ENCODE measurements at regions not wholly inside any gene's neighbourhood (a gene's known extent, or its start where the extent isn't known, plus 50 kb on each side); places are given as distances from the start of the nearest gene placed in this dataset.

- no peaks in the 10 kb centered on the region for H3K36me3 ChIP-seq (ENCODE audit: control insufficient read depth in 1 of 2, insufficient read depth in 2 of 2, low read length in 2 of 2)
- H3K4me1 ChIP-seq (ENCODE audit: control insufficient read depth in 1 of 2, insufficient read depth in 2 of 2, low read length in 2 of 2), result no peaks in the 10 kb centered on the region
- CTCF ChIA-PET, result no interaction called here
- RAD21 ChIA-PET (ENCODE audit: low non-redundant PET in 1 of 2, low total read pairs in 2 of 2, uncharacterized antibody in 2 of 2, unreplicated experiment in 2 of 2), result no interaction called here
- no peaks in the 10 kb centered on the region for H3K9me2 ChIP-seq (ENCODE audit: insufficient read depth)
- H3K9ac ChIP-seq (ENCODE audit: low read length), result no peak overlapping the region
- BruUV-seq (replicated peaks), result no TSS peak
- H3K9me3 ChIP-seq (ENCODE audit: control insufficient read depth in 1 of 2, insufficient read depth in 1 of 2, low read depth in 1 of 2, low read length in 2 of 2), result peaks cover 0 to 9% of the 10 kb centered on the region in 2 experiments; a peak in 2 of 4 replicates
- H3K79me2 ChIP-seq (ENCODE audit: insufficient read depth, low read length), result no peaks in the 10 kb centered on the region
- H4K20me1 ChIP-seq (ENCODE audit: insufficient read depth), result no peaks in the 10 kb centered on the region
- intact Hi-C loops (cut with micrococcal nuclease), result no loop called here
- ATAC-seq (no peak), DNase-seq (ENCODE audit: low read depth, low spot score) (no peak)
- H3K4me3 ChIP-seq (replicated peaks in 1 of 2; ENCODE audit: low read depth in 1 of 2, low read length in 2 of 2), result no peak overlapping the region
- no peak overlapping the region for H3K27ac ChIP-seq (ENCODE audit: low read depth, low read length)
- H2AFZ ChIP-seq (ENCODE audit: low read depth, low read length, poor library complexity, severe bottlenecking), result no peak overlapping the region
- POLR2A ChIA-PET, result no interaction called here
- H3K27me3 ChIP-seq (ENCODE audit: insufficient read depth, low read length), result no peaks in the 10 kb centered on the region
- H3K4me2 ChIP-seq (ENCODE audit: low read length), result no peak overlapping the region
- TF ChIP-seq ELF1 (IDR thresholded peaks at IDR 0.05; ENCODE audit: borderline replicate concordance, low read depth), result no peak
- TF ChIP-seq POLR2A (IDR thresholded peaks at IDR 0.05; ENCODE audit: borderline replicate concordance, extremely low read depth, insufficient read depth, insufficient read length), result no peak
- no peak for TF ChIP-seq SIN3A (IDR thresholded peaks at IDR 0.05; ENCODE audit: low read depth)
Measured at GRCh38 chr5:155905364-155905763, 421.6 kb upstream of the SGCD start.

- no peak overlapping the region for H3K4me3 ChIP-seq (replicated peaks in 1 of 2; ENCODE audit: low read depth in 1 of 2, low read length in 2 of 2)
- no peaks in the 10 kb centered on the region for H3K79me2 ChIP-seq (ENCODE audit: insufficient read depth, low read length)
- H3K9me2 ChIP-seq (ENCODE audit: insufficient read depth), result no peaks in the 10 kb centered on the region
- no peaks in the 10 kb centered on the region for H4K20me1 ChIP-seq (ENCODE audit: insufficient read depth)
- RAD21 ChIA-PET (ENCODE audit: low non-redundant PET in 1 of 2, low total read pairs in 2 of 2, uncharacterized antibody in 2 of 2, unreplicated experiment in 2 of 2), result no interaction called here
- H3K9me3 ChIP-seq (ENCODE audit: control insufficient read depth in 1 of 2, insufficient read depth in 1 of 2, low read depth in 1 of 2, low read length in 2 of 2), result peaks cover 0 to 9% of the 10 kb centered on the region in 2 experiments; a peak in 2 of 4 replicates
- ATAC-seq (no peak), DNase-seq (ENCODE audit: low read depth, low spot score) (no peak)
- CTCF ChIA-PET, result no interaction called here
- no peaks in the 10 kb centered on the region for H3K36me3 ChIP-seq (ENCODE audit: control insufficient read depth in 1 of 2, insufficient read depth in 2 of 2, low read length in 2 of 2)
- H3K9ac ChIP-seq (ENCODE audit: low read length), result no peak overlapping the region
- intact Hi-C loops (cut with micrococcal nuclease), result no loop called here
- POLR2A ChIA-PET, result no interaction called here
- TF ChIP-seq RAD21 (IDR thresholded peaks at IDR 0.05; ENCODE audit: low read depth), result no peak
- no peaks in the 10 kb centered on the region for H3K27me3 ChIP-seq (ENCODE audit: insufficient read depth, low read length)
- H3K27ac ChIP-seq (ENCODE audit: low read depth, low read length), result no peak overlapping the region
- no peak overlapping the region for H2AFZ ChIP-seq (ENCODE audit: low read depth, low read length, poor library complexity, severe bottlenecking)
- no TSS peak for BruUV-seq (replicated peaks)
- no peak overlapping the region for H3K4me2 ChIP-seq (ENCODE audit: low read length)
- H3K4me1 ChIP-seq (ENCODE audit: control insufficient read depth in 1 of 2, insufficient read depth in 2 of 2, low read length in 2 of 2), result no peaks in the 10 kb centered on the region
Measured at GRCh38 chr5:155906046-155906445, 420.9 kb upstream of the SGCD start.

DNA sequence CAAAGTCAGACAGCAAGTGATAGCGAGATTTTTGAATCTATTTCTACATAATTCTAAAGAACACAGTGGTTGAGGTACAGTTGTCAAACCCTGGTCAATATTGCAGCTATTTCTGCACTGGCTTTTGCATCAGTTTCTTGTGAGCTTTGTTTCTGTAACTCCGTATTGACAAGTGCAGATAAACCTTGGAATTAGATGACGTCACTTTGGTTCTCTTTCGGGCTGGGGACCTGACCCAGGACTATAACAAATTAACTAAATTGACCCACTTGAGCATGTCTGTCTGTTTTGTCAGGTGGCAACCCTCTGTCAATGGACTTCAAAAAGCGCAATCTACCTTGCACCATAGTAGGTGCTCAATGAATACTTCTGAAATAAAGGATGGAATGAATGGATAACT, 418.4 kb upstream of the SGCD start:
- no peak overlapping the region for H3K4me2 ChIP-seq (ENCODE audit: low read length)
- ATAC-seq (no peak), DNase-seq (ENCODE audit: low read depth, low spot score) (no peak)
- H3K4me3 ChIP-seq (replicated peaks in 1 of 2; ENCODE audit: low read depth in 1 of 2, low read length in 2 of 2), result no peak overlapping the region
- peaks cover 0 to 9% of the 10 kb centered on the region in 2 experiments; a peak in 2 of 4 replicates for H3K9me3 ChIP-seq (ENCODE audit: control insufficient read depth in 1 of 2, insufficient read depth in 1 of 2, low read depth in 1 of 2, low read length in 2 of 2)
- H2AFZ ChIP-seq (ENCODE audit: low read depth, low read length, poor library complexity, severe bottlenecking), result no peak overlapping the region
- H3K79me2 ChIP-seq (ENCODE audit: insufficient read depth, low read length), result no peaks in the 10 kb centered on the region
- H3K27ac ChIP-seq (ENCODE audit: low read depth, low read length), result no peak overlapping the region
- H3K27me3 ChIP-seq (ENCODE audit: insufficient read depth, low read length), result no peaks in the 10 kb centered on the region
- no peaks in the 10 kb centered on the region for H3K4me1 ChIP-seq (ENCODE audit: control insufficient read depth in 1 of 2, insufficient read depth in 2 of 2, low read length in 2 of 2)
- H3K9me2 ChIP-seq (ENCODE audit: insufficient read depth), result no peaks in the 10 kb centered on the region
- intact Hi-C loops (cut with micrococcal nuclease), result no loop called here
- ChIA-PET CTCF (no interaction called here), RAD21 (ENCODE audit: low non-redundant PET in 1 of 2, low total read pairs in 2 of 2, uncharacterized antibody in 2 of 2, unreplicated experiment in 2 of 2) (no interaction called here), POLR2A (no interaction called here)
- TF ChIP-seq, protein P1, sequence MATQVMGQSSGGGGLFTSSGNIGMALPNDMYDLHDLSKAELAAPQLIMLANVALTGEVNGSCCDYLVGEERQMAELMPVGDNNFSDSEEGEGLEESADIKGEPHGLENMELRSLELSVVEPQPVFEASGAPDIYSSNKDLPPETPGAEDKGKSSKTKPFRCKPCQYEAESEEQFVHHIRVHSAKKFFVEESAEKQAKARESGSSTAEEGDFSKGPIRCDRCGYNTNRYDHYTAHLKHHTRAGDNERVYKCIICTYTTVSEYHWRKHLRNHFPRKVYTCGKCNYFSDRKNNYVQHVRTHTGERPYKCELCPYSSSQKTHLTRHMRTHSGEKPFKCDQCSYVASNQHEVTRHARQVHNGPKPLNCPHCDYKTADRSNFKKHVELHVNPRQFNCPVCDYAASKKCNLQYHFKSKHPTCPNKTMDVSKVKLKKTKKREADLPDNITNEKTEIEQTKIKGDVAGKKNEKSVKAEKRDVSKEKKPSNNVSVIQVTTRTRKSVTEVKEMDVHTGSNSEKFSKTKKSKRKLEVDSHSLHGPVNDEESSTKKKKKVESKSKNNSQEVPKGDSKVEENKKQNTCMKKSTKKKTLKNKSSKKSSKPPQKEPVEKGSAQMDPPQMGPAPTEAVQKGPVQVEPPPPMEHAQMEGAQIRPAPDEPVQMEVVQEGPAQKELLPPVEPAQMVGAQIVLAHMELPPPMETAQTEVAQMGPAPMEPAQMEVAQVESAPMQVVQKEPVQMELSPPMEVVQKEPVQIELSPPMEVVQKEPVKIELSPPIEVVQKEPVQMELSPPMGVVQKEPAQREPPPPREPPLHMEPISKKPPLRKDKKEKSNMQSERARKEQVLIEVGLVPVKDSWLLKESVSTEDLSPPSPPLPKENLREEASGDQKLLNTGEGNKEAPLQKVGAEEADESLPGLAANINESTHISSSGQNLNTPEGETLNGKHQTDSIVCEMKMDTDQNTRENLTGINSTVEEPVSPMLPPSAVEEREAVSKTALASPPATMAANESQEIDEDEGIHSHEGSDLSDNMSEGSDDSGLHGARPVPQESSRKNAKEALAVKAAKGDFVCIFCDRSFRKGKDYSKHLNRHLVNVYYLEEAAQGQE (IDR thresholded peaks at IDR 0.05; ENCODE audit: low read depth), result no peak
- TF ChIP-seq CBX3 (IDR thresholded peaks at IDR 0.05; ENCODE audit: low read depth), result no peak
- no peak for TF ChIP-seq EZH2phosphoT487 (IDR thresholded peaks at IDR 0.05; ENCODE audit: borderline replicate concordance)
- no peak for TF ChIP-seq ZFX (IDR thresholded peaks at IDR 0.05)
- TF ChIP-seq FOSL1 (IDR thresholded peaks at IDR 0.05; ENCODE audit: low read depth), result no peak
- no peak for TF ChIP-seq YY1 (IDR thresholded peaks at IDR 0.05; ENCODE audit: extremely low read depth, insufficient replicate concordance, low read depth, low read length)
- no peak for TF ChIP-seq JUND (IDR thresholded peaks at IDR 0.05)
- TF ChIP-seq SP1 (IDR thresholded peaks at IDR 0.05; ENCODE audit: low read depth), result no peak
- no peaks in the 10 kb centered on the region for H4K20me1 ChIP-seq (ENCODE audit: insufficient read depth)
- H3K36me3 ChIP-seq (ENCODE audit: control insufficient read depth in 1 of 2, insufficient read depth in 2 of 2, low read length in 2 of 2), result no peaks in the 10 kb centered on the region
- BruUV-seq (replicated peaks), result no TSS peak
- no peak overlapping the region for H3K9ac ChIP-seq (ENCODE audit: low read length)
